ENCODE measurements at regions not wholly inside any gene's neighbourhood (a gene's known extent, or its start where the extent isn't known, plus 50 kb on each side); places are given as distances from the start of the nearest gene placed in this dataset.

DNA sequence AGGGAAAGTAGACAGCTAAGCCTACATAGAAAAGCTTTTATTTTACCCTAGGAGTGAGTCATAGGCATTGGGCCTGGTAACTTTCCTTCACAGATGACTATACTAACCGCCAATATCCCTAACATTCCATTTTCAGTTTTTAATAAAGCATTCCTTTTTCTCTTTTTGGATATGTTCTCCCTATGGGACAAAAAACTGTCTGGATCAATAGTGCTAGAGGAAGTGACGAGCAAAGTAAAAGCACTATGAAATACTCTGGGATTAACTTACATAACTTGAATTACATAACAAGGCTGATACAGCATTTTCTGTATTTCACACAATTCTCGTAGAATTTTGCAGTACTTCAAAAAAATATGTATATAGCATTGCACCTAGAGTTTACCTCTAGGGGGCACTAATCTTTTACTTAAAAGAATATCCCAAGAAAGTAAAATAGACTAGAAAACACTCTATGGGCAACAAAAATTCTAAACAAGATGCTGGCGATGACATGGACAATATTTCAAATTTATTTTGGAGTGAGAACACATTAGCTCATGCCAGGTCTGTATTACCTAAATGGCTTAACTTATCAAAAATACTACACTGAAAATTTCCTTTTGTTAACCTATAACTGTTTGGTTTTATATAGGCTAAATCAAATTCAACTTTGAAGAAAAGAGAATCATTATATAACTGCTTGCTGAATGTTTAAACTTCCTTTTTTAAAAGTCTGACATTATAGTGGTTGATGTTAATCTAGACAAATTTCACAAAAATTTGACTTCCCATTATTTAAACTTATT lies 66.3 kb upstream of the DST start:
- TF ChIP-seq, protein P1, sequence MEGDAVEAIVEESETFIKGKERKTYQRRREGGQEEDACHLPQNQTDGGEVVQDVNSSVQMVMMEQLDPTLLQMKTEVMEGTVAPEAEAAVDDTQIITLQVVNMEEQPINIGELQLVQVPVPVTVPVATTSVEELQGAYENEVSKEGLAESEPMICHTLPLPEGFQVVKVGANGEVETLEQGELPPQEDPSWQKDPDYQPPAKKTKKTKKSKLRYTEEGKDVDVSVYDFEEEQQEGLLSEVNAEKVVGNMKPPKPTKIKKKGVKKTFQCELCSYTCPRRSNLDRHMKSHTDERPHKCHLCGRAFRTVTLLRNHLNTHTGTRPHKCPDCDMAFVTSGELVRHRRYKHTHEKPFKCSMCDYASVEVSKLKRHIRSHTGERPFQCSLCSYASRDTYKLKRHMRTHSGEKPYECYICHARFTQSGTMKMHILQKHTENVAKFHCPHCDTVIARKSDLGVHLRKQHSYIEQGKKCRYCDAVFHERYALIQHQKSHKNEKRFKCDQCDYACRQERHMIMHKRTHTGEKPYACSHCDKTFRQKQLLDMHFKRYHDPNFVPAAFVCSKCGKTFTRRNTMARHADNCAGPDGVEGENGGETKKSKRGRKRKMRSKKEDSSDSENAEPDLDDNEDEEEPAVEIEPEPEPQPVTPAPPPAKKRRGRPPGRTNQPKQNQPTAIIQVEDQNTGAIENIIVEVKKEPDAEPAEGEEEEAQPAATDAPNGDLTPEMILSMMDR (IDR thresholded peaks at IDR 0.05) = no peak
- H3K27me3 ChIP-seq = no peaks in the 10 kb centered on the region
- H3K9me3 ChIP-seq = no peaks in the 10 kb centered on the region
- no peak overlapping the region for H3K27ac ChIP-seq
- H3K4me3 ChIP-seq (ENCODE audit: low read depth in 1 of 2, low read length in 1 of 2) = no peak overlapping the region
- H3K4me1 ChIP-seq (ENCODE audit: control insufficient read depth in 1 of 2, insufficient read depth in 1 of 2, low read depth in 1 of 2, low read length in 1 of 2) = peaks cover 0 to 7% of the 10 kb centered on the region in 2 experiments
- H3K36me3 ChIP-seq = no peaks in the 10 kb centered on the region

DNA sequence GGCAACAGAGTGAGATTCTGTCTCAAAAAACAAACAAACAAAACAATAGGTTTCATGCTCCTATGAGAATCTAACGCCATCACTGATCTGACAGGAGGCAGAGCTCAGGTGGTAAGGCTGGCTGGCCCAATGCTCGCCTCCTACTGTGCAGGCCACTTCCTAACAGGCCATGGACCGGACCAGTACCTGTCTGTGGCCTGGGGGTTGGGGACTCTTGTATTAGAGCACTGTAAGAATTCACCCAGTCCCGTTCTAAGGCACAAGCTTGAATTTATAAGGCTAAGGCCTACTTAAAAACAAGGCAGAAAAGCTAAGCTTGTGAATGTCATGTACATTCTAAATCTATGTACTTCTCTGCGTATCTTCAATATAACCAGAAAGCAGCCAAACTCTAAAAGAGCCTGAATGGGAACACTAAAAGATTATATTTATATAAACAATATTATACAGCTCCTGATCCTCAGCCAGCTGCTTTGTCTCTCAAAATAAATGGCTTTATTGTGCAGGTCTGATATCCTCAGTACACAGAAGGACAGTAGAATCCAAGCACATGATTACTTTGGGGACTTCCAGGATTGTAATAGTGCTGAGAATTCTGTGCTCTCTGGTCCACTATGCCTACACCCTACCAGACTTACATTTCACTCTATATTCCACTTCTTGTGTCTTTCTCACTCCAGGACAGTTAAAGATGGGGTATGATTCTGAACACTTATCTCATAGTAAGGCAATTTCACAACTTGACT lies 64.5 kb upstream of the DST start:
- H3K9me3 ChIP-seq = no peaks in the 10 kb centered on the region
- TF ChIP-seq, protein P1 (IDR thresholded peaks at IDR 0.05) = no peak
- no peak overlapping the region for H3K27ac ChIP-seq
- peaks cover 0 to 7% of the 10 kb centered on the region in 2 experiments for H3K4me1 ChIP-seq (ENCODE audit: control insufficient read depth in 1 of 2, insufficient read depth in 1 of 2, low read depth in 1 of 2, low read length in 1 of 2)
- no peak overlapping the region for H3K4me3 ChIP-seq (ENCODE audit: low read depth in 1 of 2, low read length in 1 of 2)
- H3K36me3 ChIP-seq = no peaks in the 10 kb centered on the region
- no peaks in the 10 kb centered on the region for H3K27me3 ChIP-seq

DNA sequence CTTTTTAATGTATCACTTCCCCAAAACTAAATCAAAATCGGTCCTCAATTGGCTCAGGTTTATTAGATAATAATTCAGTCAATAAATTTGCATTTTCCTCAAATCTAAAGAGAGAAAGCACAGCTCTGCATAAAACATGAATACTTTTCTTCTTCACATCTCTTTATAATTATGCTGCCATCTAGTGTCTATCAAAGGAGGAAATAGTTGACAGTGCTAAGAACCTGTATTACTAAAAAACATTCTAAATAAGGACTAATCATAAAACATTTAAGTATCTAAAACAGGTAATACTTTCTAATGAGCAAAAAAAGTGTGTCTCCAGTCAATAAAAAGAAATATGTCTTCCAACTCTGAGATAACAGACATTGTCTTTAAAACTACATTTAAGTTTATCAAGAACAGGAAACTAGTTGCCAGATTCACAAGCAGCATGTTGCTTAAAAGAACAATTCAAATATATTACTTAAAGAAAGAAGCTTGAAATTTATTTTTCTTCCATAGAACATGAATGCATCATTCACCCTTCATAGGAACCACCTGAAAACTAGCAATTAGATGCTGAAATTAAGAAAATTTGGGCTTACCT lies 56.5 kb upstream of the DST start:
- H3K4me3 ChIP-seq (ENCODE audit: low read depth in 1 of 2, low read length in 1 of 2) = no peak overlapping the region
- H3K9me3 ChIP-seq = no peaks in the 10 kb centered on the region
- no peak overlapping the region for H3K27ac ChIP-seq
- no peaks in the 10 kb centered on the region for H3K4me1 ChIP-seq (ENCODE audit: control insufficient read depth in 1 of 2, insufficient read depth in 1 of 2, low read depth in 1 of 2, low read length in 1 of 2)
- no peaks in the 10 kb centered on the region for H3K27me3 ChIP-seq
- TF ChIP-seq, protein P1 (IDR thresholded peaks at IDR 0.05) = no peak
- H3K36me3 ChIP-seq = no peaks in the 10 kb centered on the region

DNA sequence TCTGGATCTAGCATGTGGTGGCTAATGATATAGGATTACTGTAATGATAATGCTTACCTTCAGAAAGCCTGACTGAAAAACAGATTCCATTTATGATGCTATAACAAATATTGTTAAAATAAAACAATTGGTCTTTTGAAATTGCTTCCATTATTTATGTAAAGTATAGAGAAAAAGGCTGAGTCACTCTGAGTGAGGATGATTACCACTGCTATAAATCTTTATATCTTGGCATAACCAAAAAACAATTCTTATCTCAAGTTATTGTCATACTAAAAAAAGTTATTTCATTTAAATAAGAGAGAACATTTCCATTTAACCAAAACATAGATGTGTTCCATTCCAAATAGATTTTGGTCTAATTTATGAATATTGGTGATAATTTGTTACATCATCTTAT lies 53.0 kb upstream of the DST start:
- H3K9me3 ChIP-seq = no peaks in the 10 kb centered on the region
- no peak overlapping the region for H3K4me3 ChIP-seq (ENCODE audit: low read depth in 1 of 2, low read length in 1 of 2)
- H3K27me3 ChIP-seq = no peaks in the 10 kb centered on the region
- TF ChIP-seq, protein P1 (IDR thresholded peaks at IDR 0.05) = no peak
- no peaks in the 10 kb centered on the region for H3K4me1 ChIP-seq (ENCODE audit: control insufficient read depth in 1 of 2, insufficient read depth in 1 of 2, low read depth in 1 of 2, low read length in 1 of 2)
- H3K27ac ChIP-seq = no peak overlapping the region
- H3K36me3 ChIP-seq = no peaks in the 10 kb centered on the region

DNA sequence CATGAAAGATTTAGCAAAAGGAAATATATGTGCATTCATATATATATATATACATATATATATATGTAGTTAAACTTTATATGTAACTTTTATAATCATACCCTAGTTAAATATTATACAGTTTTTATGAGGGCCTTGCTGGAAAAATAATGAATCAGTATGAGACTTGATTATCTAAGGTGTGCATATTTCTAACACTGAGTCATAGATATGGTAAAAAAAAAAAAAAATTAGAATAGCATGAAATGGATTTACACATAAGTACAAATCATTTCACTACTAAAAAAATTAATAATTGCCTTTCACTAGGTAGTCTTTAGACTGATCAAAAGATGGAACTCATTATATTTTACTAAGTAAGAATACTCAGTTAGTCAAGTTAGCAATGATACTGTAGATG lies 51.3 kb upstream of the DST start:
- TF ChIP-seq, protein P1 (IDR thresholded peaks at IDR 0.05) = no peak
- Histone ChIP-seq H3K4me3 (ENCODE audit: low read depth in 1 of 2, low read length in 1 of 2) (no peak overlapping the region), H3K9me3 (no peaks in the 10 kb centered on the region), H3K27ac (no peak overlapping the region), H3K36me3 (no peaks in the 10 kb centered on the region), H3K4me1 (ENCODE audit: control insufficient read depth in 1 of 2, insufficient read depth in 1 of 2, low read depth in 1 of 2, low read length in 1 of 2) (no peaks in the 10 kb centered on the region), H3K27me3 (no peaks in the 10 kb centered on the region)
